Osteoblast (primary cell): ENCODE measurements at regions not wholly inside any gene's neighbourhood (a gene's known extent, or its start where the extent isn't known, plus 50 kb on each side); places are given as distances from the start of the nearest gene placed in this dataset.

Experiments used
- DNase-seq: peaks from one replicate; pipeline ENCODE4 v3.0.0; 2011; ENCODE audit warnings: low spot score, mixed read lengths; ENCODE audit not compliant: insufficient read length; ENCODE audit errors: missing footprints
- H2AFZ ChIP-seq: 2 replicates; pipeline ENCODE4 v1.6.0; 2011; ENCODE audit warnings: mild to moderate bottlenecking, low read length
- H3K27ac ChIP-seq: 2 replicates; pipeline ENCODE4 v1.5.1; 2011; ENCODE audit warnings: mild to moderate bottlenecking, low read depth, low read length, moderate library complexity
- H3K27me3 ChIP-seq: 2 replicates; pipeline ENCODE4 v1.6.0; 2012; ENCODE audit warnings: mild to moderate bottlenecking, control low read depth, inconsistent platforms, low read length, moderate library complexity; ENCODE audit not compliant: insufficient read depth
- H3K36me3 ChIP-seq: 2 replicates; pipeline ENCODE4 v1.5.1; 2011; ENCODE audit warnings: mild to moderate bottlenecking, low read length, control low read depth, moderate library complexity; ENCODE audit not compliant: insufficient read depth
- H3K4me1 ChIP-seq: 2 replicates; pipeline ENCODE4 v1.5.1; 2011; ENCODE audit warnings: mild to moderate bottlenecking, low read length, control low read depth, moderate library complexity; ENCODE audit not compliant: insufficient read depth
- H3K4me2 ChIP-seq: 2 replicates; pipeline ENCODE4 v1.6.0; 2011; ENCODE audit warnings: mild to moderate bottlenecking, low read length; ENCODE audit not compliant: insufficient read depth
- H3K4me3 ChIP-seq: fragments of 200-600 bp; sonication (generic); 3 replicates; pipeline ENCODE4 v1.5.1; 2012; ENCODE audit warnings: mild to moderate bottlenecking, low read length, inconsistent platforms; ENCODE audit not compliant: insufficient read depth
- H3K79me2 ChIP-seq: 2 replicates; pipeline ENCODE4 v1.6.0; 2012; ENCODE audit warnings: mild to moderate bottlenecking, low read length, control low read depth, inconsistent platforms; ENCODE audit not compliant: insufficient read depth
- H3K9me3 ChIP-seq: 2 replicates; pipeline ENCODE4 v1.5.1; 2011; ENCODE audit warnings: low read depth, low read length, control low read depth
- H4K20me1 ChIP-seq: 2 replicates; pipeline ENCODE4 v1.6.0; 2012; ENCODE audit warnings: mild to moderate bottlenecking, low read length, control low read depth; ENCODE audit not compliant: insufficient read depth
- TF ChIP-seq, protein P1 (sequence below): IDR thresholded peaks from 2 replicates; pipeline ENCODE4 v1.5.1; 2011; ENCODE audit warnings: mild to moderate bottlenecking, low read depth, low read length, moderate library complexity; ENCODE audit errors: extremely low read depth

DNA sequence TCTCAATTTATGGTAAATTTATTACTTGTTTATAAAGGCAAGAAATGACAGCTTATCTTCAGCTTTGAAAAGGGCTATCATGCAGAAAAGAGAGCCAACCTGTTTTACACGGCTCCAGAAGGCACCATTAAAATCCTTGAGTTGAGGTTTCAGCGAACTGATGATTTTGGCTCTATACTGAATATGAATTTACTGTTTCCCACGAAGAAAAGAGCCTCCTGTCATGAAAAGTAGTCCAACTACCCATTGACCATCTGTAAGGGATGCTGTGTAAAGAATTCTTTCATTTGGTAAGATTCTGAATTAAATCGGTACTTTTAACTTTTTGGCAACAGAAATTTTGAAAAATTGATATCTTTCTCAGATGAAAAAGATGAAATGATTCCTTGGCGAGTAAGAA lies 657.6 kb upstream of the ZNF608 start:
- H3K36me3 ChIP-seq, result no peaks in the 10 kb centered on the region
- H3K27ac ChIP-seq, result no peak overlapping the region
- no peaks in the 10 kb centered on the region for H4K20me1 ChIP-seq
- no peak overlapping the region for H3K4me3 ChIP-seq
- H3K27me3 ChIP-seq, result no peaks in the 10 kb centered on the region
- TF ChIP-seq, protein P1, sequence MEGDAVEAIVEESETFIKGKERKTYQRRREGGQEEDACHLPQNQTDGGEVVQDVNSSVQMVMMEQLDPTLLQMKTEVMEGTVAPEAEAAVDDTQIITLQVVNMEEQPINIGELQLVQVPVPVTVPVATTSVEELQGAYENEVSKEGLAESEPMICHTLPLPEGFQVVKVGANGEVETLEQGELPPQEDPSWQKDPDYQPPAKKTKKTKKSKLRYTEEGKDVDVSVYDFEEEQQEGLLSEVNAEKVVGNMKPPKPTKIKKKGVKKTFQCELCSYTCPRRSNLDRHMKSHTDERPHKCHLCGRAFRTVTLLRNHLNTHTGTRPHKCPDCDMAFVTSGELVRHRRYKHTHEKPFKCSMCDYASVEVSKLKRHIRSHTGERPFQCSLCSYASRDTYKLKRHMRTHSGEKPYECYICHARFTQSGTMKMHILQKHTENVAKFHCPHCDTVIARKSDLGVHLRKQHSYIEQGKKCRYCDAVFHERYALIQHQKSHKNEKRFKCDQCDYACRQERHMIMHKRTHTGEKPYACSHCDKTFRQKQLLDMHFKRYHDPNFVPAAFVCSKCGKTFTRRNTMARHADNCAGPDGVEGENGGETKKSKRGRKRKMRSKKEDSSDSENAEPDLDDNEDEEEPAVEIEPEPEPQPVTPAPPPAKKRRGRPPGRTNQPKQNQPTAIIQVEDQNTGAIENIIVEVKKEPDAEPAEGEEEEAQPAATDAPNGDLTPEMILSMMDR, result no peak
- peaks cover 8% of the 10 kb centered on the region for H3K4me1 ChIP-seq
- no peak for DNase-seq
- H3K9me3 ChIP-seq, result no peaks in the 10 kb centered on the region
- H2AFZ ChIP-seq, result no peak overlapping the region
- no peak overlapping the region for H3K4me2 ChIP-seq
- no peaks in the 10 kb centered on the region for H3K79me2 ChIP-seq

DNA sequence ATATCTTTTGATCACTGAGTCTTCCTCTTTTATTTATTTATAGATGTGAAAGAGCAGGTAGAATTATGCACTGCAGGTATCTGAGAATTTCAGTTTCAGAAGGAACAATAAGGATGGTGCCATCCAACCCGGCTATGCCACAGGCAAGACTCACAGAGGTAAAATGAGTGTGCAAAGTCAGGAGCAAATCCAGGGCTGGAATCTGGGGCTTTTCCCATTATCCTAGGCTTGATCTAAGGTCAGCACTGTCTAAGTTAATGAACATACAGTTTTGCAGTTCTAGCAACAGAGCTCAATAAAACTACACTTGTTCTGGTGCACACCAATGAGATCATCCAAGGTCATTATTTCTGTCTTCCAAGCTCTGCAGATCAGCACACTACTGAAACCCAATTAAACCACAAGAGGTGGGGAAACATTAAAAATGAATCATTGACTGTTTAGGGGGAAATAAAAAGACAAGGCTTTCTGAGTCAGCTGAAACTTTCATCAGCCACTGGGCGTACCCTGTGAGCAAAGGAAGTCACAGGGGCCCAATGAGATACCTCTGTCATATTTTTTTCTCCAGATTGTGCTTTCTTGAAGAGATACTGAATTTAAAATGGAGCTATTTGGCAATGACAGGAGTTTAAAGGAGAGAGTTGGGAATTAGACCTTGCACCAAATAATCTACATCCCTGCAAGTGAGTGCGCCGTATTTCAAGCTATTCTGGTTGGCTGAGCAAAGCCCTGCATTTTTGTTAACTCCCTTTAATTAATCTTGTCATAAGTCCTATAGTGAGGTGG lies 662.2 kb upstream of the ZNF608 start:
- H3K4me3 ChIP-seq, result peak overlapping the region; percentile 18
- DNase-seq, result peak; percentile 82
- TF ChIP-seq, protein P1, result no peak
- no peaks in the 10 kb centered on the region for H3K36me3 ChIP-seq
- H3K79me2 ChIP-seq, result no peaks in the 10 kb centered on the region
- no peaks in the 10 kb centered on the region for H4K20me1 ChIP-seq
- H3K4me2 ChIP-seq, result peak overlapping the region; percentile 83
- H3K4me1 ChIP-seq, result peaks cover 50% of the 10 kb centered on the region
- H3K9me3 ChIP-seq, result no peaks in the 10 kb centered on the region
- peak overlapping the region; percentile 17 for H2AFZ ChIP-seq
- H3K27me3 ChIP-seq, result no peaks in the 10 kb centered on the region
- H3K27ac ChIP-seq, result peak overlapping the region; percentile 91

DNA sequence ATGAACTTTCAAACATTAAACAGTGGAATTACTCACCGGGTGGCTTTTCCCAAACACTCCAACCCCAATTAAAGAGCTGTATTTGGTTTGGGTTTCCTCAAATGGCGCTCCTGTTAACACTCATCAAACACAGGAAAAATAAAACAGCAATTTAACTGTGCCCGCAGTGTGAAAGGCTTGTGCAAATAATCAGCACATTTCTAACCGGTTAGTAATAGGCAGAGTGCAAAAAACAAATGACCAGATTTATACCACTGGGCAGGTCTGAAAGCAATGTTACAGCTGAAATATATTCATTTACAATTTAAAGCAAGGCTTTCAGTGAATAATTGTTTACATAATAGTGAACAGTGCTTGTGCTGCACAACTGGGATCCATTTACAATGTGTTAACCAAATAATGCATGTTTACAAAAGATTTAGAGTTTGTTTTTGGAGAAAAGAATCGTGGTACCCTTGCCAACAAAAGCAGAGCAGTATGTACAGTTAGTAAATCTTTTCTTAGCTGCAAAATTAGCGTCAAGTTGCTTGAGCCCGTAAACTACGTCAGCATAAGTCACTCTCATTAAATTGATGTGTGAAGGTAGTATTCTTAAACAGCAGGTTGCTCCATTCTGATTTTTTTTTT lies 662.9 kb upstream of the ZNF608 start:
- Histone ChIP-seq H3K9me3 (no peaks in the 10 kb centered on the region), H3K4me2 (peak overlapping the region; percentile 83), H2AFZ (peak overlapping the region; percentile 17), H3K4me1 (peaks cover 50% of the 10 kb centered on the region), H3K4me3 (peak overlapping the region; percentile 29), H3K27ac (peak overlapping the region; percentile 91), H3K79me2 (no peaks in the 10 kb centered on the region), H4K20me1 (no peaks in the 10 kb centered on the region), H3K36me3 (no peaks in the 10 kb centered on the region), H3K27me3 (no peaks in the 10 kb centered on the region)
- no peak for DNase-seq
- TF ChIP-seq, protein P1, result no peak

DNA sequence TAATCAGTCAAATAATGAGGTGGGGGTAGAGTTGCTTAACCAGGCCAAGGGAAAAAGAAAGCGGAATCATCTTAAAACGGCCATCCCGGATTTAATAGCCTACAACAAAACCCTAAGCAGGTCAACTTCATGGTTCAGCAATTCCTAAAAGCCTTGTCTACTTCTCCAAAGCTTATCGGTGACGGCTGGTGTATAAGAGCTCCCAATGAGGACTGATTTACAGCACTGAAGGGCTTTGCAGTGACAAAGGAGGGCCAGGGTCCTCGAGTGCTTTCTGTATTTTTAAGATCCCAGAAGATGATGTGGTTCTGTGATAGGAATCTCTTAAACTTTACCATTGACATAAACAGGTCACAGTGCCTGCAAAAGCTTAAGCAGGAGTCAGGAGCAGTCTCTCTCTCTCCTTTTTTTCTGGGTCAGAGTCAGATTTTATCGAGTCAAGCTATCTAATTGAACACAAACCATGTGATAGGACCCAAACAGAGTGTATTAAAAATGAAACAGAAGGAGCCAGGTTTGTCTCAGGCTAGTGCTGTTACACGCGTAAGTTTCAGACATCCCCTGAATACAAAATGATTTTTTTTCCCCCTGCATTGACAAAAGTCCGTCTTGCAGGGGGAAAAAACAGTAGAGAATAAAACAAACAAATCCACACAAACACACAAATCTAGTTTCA lies 663.6 kb upstream of the ZNF608 start:
- Histone ChIP-seq H3K4me1 (peaks cover 50% of the 10 kb centered on the region), H4K20me1 (no peaks in the 10 kb centered on the region), H3K4me2 (peak overlapping the region; percentile 83), H3K9me3 (no peaks in the 10 kb centered on the region), H3K79me2 (no peaks in the 10 kb centered on the region), H3K36me3 (no peaks in the 10 kb centered on the region), H3K27ac (peak overlapping the region; percentile 91), H3K4me3 (peak overlapping the region; percentile 29), H3K27me3 (no peaks in the 10 kb centered on the region), H2AFZ (peak overlapping the region; percentile 64)
- DNase-seq, result no peak
- TF ChIP-seq, protein P1, result no peak
